DND-41 (cell line): ENCODE measurements at regions not wholly inside any gene's neighbourhood (a gene's known extent, or its start where the extent isn't known, plus 50 kb on each side); places are given as distances from the start of the nearest gene placed in this dataset.

Source experiments
- ATAC-seq: fragments of 200-7000 bp; cut with Tn5 transposase; 3 replicates; pipeline ENCODE4 v1.9.1; 2021; ENCODE audit warnings: low read depth; ENCODE audit not compliant: insufficient read depth
- DNase-seq: peaks from one replicate; pipeline ENCODE4 v3.0.0-alpha.2; 2020
- H2AFZ ChIP-seq: 2 replicates; pipeline ENCODE4 v1.6.0; 2012; ENCODE audit warnings: low read depth, low read length
- H3K27ac ChIP-seq: 2 replicates; pipeline ENCODE4 v1.5.1; 2012; ENCODE audit warnings: low read length, inconsistent platforms
- H3K27me3 ChIP-seq: fragments of 200-600 bp; sonication (generic); 2 replicates; pipeline ENCODE4 v1.6.0; 2012; ENCODE audit warnings: low read length, mild to moderate bottlenecking, inconsistent platforms; ENCODE audit not compliant: insufficient read depth, poor library complexity
- H3K36me3 ChIP-seq: 2 replicates; pipeline ENCODE4 v1.5.1; 2012; ENCODE audit warnings: low read length, inconsistent platforms; ENCODE audit not compliant: insufficient read depth
- H3K4me1 ChIP-seq: 2 replicates; pipeline ENCODE4 v1.5.1; 2012; ENCODE audit warnings: mild to moderate bottlenecking, low read length; ENCODE audit not compliant: insufficient read depth
- H3K4me2 ChIP-seq: 2 replicates; pipeline ENCODE4 v1.6.0; 2012; ENCODE audit warnings: mild to moderate bottlenecking, moderate library complexity, low read length, inconsistent platforms; ENCODE audit not compliant: insufficient read depth
- H3K4me3 ChIP-seq, 2 experiments: fragments of 200-600 bp in 1 of 2; shearing (Covaris generic) in 1 of 2; 2 replicates each; pipeline ENCODE4 v1.5.1; 2012 to 2016; ENCODE audit warnings: inconsistent platforms in 2 of 2, low read length in 2 of 2, mild to moderate bottlenecking in 2 of 2, low read depth in 1 of 2, moderate library complexity in 1 of 2
- H3K79me2 ChIP-seq: 2 replicates; pipeline ENCODE4 v1.6.0; 2012; ENCODE audit warnings: low read length, inconsistent platforms; ENCODE audit not compliant: insufficient read depth
- H3K9ac ChIP-seq: 2 replicates; pipeline ENCODE4 v1.6.0; 2012; ENCODE audit warnings: low read depth, mild to moderate bottlenecking, inconsistent platforms, low read length, moderate library complexity
- H3K9me3 ChIP-seq: 2 replicates; pipeline ENCODE4 v1.5.1; 2012; ENCODE audit warnings: low read length, moderate library complexity, mild to moderate bottlenecking, inconsistent platforms; ENCODE audit not compliant: insufficient read depth, severe bottlenecking
- H4K20me1 ChIP-seq: 2 replicates; pipeline ENCODE4 v1.6.0; 2012; ENCODE audit warnings: low read length; ENCODE audit not compliant: insufficient read depth
- EZH2 ChIP-seq: IDR thresholded peaks from 3 replicates; pipeline ENCODE4 v1.6.1; 2012; ENCODE audit warnings: borderline replicate concordance, low read depth, mild to moderate bottlenecking, moderate library complexity, low read length, inconsistent platforms; ENCODE audit not compliant: severe bottlenecking
- TF ChIP-seq, protein P1 (sequence below): IDR thresholded peaks from 2 replicates; pipeline ENCODE4 v1.5.1; 2012; ENCODE audit warnings: borderline replicate concordance, low read length, moderate library complexity, mild to moderate bottlenecking; ENCODE audit not compliant: poor library complexity, severe bottlenecking; ENCODE audit errors: extremely low read depth

DNA sequence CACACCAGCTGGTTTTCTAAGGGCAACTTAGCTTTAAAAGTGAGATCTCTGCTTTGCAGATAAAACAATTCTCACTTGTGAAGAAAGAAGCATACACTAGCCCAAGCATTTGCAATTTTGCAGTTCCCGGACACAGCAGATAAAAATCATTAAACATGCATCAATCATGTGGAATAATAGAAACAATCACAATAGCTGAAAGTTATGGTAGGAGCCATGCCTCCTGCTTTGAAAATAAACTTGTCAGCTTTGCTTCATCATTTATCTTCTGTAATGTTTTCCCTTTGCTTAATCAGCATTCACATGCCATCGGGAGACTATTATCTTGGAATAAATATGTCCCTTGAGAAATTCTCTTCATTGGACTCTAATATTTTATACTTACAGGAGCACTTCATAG, 60.3 kb upstream of the DAB2 start:
- Histone ChIP-seq H3K79me2 (no peaks in the 10 kb centered on the region), H3K36me3 (no peaks in the 10 kb centered on the region), H3K27ac (no peak overlapping the region), H3K4me3 (no peak overlapping the region), H2AFZ (no peak overlapping the region), H3K4me1 (no peaks in the 10 kb centered on the region), H3K9me3 (no peaks in the 10 kb centered on the region), H4K20me1 (no peaks in the 10 kb centered on the region), H3K9ac (no peak overlapping the region), H3K27me3 (peaks cover 5% of the 10 kb centered on the region), H3K4me2 (no peak overlapping the region)
- ATAC-seq (no peak), DNase-seq (no peak)
- TF ChIP-seq, protein P1, sequence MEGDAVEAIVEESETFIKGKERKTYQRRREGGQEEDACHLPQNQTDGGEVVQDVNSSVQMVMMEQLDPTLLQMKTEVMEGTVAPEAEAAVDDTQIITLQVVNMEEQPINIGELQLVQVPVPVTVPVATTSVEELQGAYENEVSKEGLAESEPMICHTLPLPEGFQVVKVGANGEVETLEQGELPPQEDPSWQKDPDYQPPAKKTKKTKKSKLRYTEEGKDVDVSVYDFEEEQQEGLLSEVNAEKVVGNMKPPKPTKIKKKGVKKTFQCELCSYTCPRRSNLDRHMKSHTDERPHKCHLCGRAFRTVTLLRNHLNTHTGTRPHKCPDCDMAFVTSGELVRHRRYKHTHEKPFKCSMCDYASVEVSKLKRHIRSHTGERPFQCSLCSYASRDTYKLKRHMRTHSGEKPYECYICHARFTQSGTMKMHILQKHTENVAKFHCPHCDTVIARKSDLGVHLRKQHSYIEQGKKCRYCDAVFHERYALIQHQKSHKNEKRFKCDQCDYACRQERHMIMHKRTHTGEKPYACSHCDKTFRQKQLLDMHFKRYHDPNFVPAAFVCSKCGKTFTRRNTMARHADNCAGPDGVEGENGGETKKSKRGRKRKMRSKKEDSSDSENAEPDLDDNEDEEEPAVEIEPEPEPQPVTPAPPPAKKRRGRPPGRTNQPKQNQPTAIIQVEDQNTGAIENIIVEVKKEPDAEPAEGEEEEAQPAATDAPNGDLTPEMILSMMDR, result no peak
- no peak for TF ChIP-seq EZH2

DNA sequence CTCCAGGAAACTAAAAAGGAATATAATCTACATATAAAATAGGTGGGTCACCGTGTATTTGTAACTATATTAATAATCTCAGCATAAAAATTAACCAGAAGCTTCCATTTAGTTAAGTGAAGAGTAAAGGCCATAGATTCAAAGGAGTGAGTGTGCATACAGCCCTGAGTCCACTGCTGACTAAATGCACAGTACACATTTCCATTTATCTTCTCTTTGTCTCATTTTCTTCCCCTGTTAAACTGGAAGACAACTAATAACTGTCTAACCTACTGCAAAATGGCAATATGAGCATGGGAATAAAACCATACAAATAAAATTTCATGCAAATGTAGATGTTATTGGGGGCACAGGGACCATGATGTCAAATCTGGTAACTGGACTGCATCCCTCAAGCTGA, 59.9 kb upstream of the DAB2 start:
- no peaks in the 10 kb centered on the region for H3K79me2 ChIP-seq

DNA sequence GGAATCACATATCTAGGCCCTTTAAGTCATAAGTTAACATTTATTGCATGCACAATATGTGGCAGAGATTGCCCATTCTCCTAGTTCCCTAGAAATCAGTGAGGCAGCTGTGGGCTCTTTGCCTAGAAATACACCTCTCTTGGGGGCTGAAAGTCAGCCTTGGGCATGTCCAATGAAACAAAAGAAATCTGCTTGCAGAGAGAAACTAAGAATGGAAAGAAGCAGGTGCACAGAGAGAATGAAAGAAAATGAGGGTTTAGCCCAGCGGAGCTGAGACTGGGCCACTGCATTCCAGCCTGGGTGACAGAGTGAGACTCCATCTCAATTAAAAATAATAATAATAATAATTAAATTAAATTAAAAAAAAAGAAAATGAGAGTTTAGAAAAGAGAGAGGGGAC, 57.3 kb upstream of the DAB2 start:
- Histone ChIP-seq H3K4me2 (no peak overlapping the region), H3K4me3 (no peak overlapping the region), H4K20me1 (no peaks in the 10 kb centered on the region), H3K27ac (no peak overlapping the region), H3K9me3 (no peaks in the 10 kb centered on the region), H3K36me3 (no peaks in the 10 kb centered on the region), H3K27me3 (peaks cover 5% of the 10 kb centered on the region), H3K9ac (no peak overlapping the region), H3K4me1 (no peaks in the 10 kb centered on the region), H3K79me2 (no peaks in the 10 kb centered on the region), H2AFZ (no peak overlapping the region)
- TF ChIP-seq, protein P1, result no peak
- no peak for TF ChIP-seq EZH2
- no peak for DNase-seq
- ATAC-seq, result no peak

More for the DNA sequence above, 59.9 kb upstream of the DAB2 start:
- Histone ChIP-seq H3K4me1 (no peaks in the 10 kb centered on the region), H3K27me3 (peaks cover 5% of the 10 kb centered on the region), H3K4me3 (no peak overlapping the region), H3K9me3 (no peaks in the 10 kb centered on the region), H4K20me1 (no peaks in the 10 kb centered on the region), H3K4me2 (no peak overlapping the region), H3K9ac (no peak overlapping the region), H3K27ac (no peak overlapping the region), H3K36me3 (no peaks in the 10 kb centered on the region), H2AFZ (no peak overlapping the region)
- no peak for ATAC-seq
- DNase-seq, result no peak
- no peak for TF ChIP-seq EZH2
- TF ChIP-seq, protein P1, result no peak

DNA sequence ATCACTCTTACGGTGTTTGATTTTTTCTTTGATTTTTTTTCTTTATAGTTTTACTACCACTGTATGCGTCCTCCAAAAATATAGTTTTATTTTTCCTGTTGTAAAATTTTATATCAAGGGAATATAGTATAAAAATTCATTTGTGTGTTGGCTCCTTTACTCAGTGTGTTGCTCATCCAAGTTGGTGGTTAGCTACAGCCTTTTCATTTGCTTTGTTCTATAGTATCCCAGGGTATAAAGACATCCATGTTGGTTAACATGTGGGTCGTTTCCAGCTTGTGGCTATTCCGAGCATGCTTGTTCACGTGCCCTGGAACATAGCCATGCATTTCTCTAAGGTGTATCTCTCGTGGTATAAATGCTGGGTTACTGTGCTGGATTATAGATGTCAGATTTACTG, 54.8 kb upstream of the DAB2 start:
- no peak overlapping the region for H3K4me3 ChIP-seq
- H4K20me1 ChIP-seq, result no peaks in the 10 kb centered on the region
- H3K9me3 ChIP-seq, result no peaks in the 10 kb centered on the region
- H2AFZ ChIP-seq, result no peak overlapping the region
- DNase-seq, result no peak
- peaks cover 10% of the 10 kb centered on the region for H3K27me3 ChIP-seq
- no peaks in the 10 kb centered on the region for H3K4me1 ChIP-seq
- H3K36me3 ChIP-seq, result no peaks in the 10 kb centered on the region
- ATAC-seq, result no peak
- no peak overlapping the region for H3K27ac ChIP-seq
- H3K4me2 ChIP-seq, result no peak overlapping the region
- TF ChIP-seq EZH2, result no peak
- TF ChIP-seq, protein P1, result no peak
- H3K79me2 ChIP-seq, result no peaks in the 10 kb centered on the region
- no peak overlapping the region for H3K9ac ChIP-seq
